HFFc6 (cell line): ENCODE measurements at regions not wholly inside any gene's neighbourhood (a gene's known extent, or its start where the extent isn't known, plus 50 kb on each side); places are given as distances from the start of the nearest gene placed in this dataset.
"Not testable (repeated sequence)": the region's sequence is repeated elsewhere in the genome, so short reads cannot be mapped to it uniquely, and the experiment has no call there.

ENCODE experiments used
- DNase-seq: peaks from one replicate; pipeline ENCODE4 v3.0.0-alpha.2; 2018
- H3K27ac Mint-ChIP-seq: 2 replicates; pipeline ENCODE4 v1.8.0; 2020; ENCODE audit warnings: mild to moderate bottlenecking, mixed read lengths
- H3K27me3 Mint-ChIP-seq: 2 replicates; pipeline ENCODE4 v1.8.0; 2021; ENCODE audit warnings: mild to moderate bottlenecking, moderate library complexity, mixed read lengths; ENCODE audit not compliant: insufficient read depth
- H3K36me3 Mint-ChIP-seq: 2 replicates; pipeline ENCODE4 v1.8.0; 2021; ENCODE audit warnings: low read depth, mixed read lengths
- H3K4me1 Mint-ChIP-seq: 2 replicates; pipeline ENCODE4 v1.8.0; 2020; ENCODE audit warnings: low read depth, mixed read lengths
- H3K4me3 Mint-ChIP-seq: 2 replicates; pipeline ENCODE4 v1.8.0; 2020; ENCODE audit warnings: mild to moderate bottlenecking, moderate library complexity, mixed read lengths
- H3K9me3 Mint-ChIP-seq: 2 replicates; pipeline ENCODE4 v1.8.0; 2020; ENCODE audit warnings: mild to moderate bottlenecking, mixed read lengths
- TF ChIP-seq, protein P1 (sequence below): fragments of 200-600 bp; sonication (generic); IDR thresholded peaks from 2 replicates; pipeline ENCODE4 v1.5.0; 2021; ENCODE audit warnings: antibody characterized with exemption, mild to moderate bottlenecking

DNA sequence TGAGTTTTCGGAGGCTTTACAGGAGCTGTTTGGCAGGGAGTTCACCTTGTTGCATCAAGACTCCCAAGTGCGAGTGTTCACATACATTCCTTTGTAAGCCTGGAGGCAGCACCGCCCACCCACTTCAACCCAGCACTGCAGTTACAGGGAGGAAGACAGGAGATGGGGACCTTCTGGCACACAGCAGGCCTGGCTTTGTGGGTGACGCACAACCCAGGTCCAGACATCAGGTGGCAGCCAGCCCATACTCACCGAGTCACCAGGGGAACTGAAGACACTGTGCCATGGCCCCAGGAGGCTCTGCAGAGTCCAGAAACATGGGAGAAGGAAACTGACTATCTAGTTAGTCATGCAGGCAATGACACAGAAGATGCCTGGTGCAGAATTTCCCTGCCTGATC lies 305.9 kb upstream of the RNF32 start:
- Mint-ChIP-seq H3K9me3 (peaks cover 45% of the 10 kb centered on the region), H3K27ac (no peak overlapping the region), H3K4me1 (no peaks in the 10 kb centered on the region), H3K27me3 (no peaks in the 10 kb centered on the region), H3K36me3 (peaks cover 17% of the 10 kb centered on the region), H3K4me3 (no peak overlapping the region)
- TF ChIP-seq, protein P1, sequence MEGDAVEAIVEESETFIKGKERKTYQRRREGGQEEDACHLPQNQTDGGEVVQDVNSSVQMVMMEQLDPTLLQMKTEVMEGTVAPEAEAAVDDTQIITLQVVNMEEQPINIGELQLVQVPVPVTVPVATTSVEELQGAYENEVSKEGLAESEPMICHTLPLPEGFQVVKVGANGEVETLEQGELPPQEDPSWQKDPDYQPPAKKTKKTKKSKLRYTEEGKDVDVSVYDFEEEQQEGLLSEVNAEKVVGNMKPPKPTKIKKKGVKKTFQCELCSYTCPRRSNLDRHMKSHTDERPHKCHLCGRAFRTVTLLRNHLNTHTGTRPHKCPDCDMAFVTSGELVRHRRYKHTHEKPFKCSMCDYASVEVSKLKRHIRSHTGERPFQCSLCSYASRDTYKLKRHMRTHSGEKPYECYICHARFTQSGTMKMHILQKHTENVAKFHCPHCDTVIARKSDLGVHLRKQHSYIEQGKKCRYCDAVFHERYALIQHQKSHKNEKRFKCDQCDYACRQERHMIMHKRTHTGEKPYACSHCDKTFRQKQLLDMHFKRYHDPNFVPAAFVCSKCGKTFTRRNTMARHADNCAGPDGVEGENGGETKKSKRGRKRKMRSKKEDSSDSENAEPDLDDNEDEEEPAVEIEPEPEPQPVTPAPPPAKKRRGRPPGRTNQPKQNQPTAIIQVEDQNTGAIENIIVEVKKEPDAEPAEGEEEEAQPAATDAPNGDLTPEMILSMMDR: no peak
- no peak for DNase-seq

DNA sequence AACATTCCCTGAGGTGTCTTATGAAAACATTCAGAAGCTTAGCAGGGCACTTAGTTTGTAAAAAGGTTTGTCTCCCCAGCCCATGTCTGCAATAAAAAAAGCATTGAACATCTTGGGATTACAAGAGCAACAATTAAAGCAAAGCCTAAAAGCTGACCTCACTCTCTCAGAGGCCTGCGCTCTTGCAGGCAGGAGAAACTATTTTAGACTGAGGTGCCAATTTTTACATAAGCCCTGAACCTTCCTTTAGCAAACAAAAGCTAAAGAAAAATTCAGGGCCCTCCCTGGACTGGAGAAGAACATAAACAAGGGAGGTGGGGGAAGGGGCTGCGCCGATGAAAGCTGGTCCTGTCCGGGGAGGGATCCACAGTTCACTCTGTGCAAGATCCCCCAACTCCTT lies 312.7 kb upstream of the RNF32 start:
- Mint-ChIP-seq H3K4me1 (no peaks in the 10 kb centered on the region), H3K4me3 (no peak overlapping the region), H3K36me3 (peaks cover 17% of the 10 kb centered on the region), H3K27me3 (no peaks in the 10 kb centered on the region), H3K27ac (no peak overlapping the region), H3K9me3 (peaks cover 69% of the 10 kb centered on the region)
- no peak for DNase-seq
- TF ChIP-seq, protein P1: no peak

- Mint-ChIP-seq H3K27me3 (no peaks in the 10 kb centered on the region), H3K36me3 (peaks cover 17% of the 10 kb centered on the region)
Observed at GRCh38 chr7:156327474-156327873, 313.1 kb upstream of the RNF32 start.

DNA sequence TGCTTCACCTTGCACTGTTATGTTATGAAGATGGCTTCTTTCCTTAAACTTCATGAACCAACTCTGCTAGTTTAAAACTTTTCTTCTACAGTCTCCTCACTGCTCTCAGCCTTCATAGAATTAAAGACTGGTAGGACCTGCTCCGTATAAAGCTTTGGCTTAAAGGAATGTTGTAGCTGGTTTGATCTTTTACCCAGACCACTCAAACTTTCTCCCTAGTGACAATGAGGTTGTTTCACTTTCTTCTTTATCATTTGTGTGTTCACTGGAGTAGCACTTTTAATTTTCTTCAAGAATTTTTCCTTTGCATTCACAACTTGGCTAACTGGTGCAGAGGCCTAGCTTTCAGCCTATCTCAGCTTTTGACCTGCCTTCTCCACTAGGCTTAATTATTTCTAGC lies 316.4 kb upstream of the RNF32 start:
- H3K4me1 Mint-ChIP-seq: no peaks in the 10 kb centered on the region
- no peaks in the 10 kb centered on the region; the same call in 1 of the 2 replicates for H3K27me3 Mint-ChIP-seq
- no peak for DNase-seq
- H3K4me3 Mint-ChIP-seq: no peak overlapping the region
- H3K36me3 Mint-ChIP-seq: no peaks in the 10 kb centered on the region
- no peak overlapping the region for H3K27ac Mint-ChIP-seq
- TF ChIP-seq, protein P1: no peak
- peaks cover 53% of the 10 kb centered on the region for H3K9me3 Mint-ChIP-seq

More at GRCh38 chr7:156327474-156327873, 313.1 kb upstream of the RNF32 start:
- H3K9me3 Mint-ChIP-seq: peaks cover 67% of the 10 kb centered on the region
- no peak for DNase-seq
- no peaks in the 10 kb centered on the region for H3K4me1 Mint-ChIP-seq
- H3K4me3 Mint-ChIP-seq: no peak overlapping the region
- H3K27ac Mint-ChIP-seq: no peak overlapping the region
- TF ChIP-seq, protein P1: no peak

- not testable (repeated sequence) for DNase-seq, H3K27ac Mint-ChIP-seq, H3K27me3 Mint-ChIP-seq, H3K36me3 Mint-ChIP-seq, H3K4me1 Mint-ChIP-seq, H3K4me3 Mint-ChIP-seq
- peaks cover 63% of the 10 kb centered on the region for H3K9me3 Mint-ChIP-seq
Observed at GRCh38 chr7:156321430-156321829, 319.1 kb upstream of the RNF32 start.

DNA sequence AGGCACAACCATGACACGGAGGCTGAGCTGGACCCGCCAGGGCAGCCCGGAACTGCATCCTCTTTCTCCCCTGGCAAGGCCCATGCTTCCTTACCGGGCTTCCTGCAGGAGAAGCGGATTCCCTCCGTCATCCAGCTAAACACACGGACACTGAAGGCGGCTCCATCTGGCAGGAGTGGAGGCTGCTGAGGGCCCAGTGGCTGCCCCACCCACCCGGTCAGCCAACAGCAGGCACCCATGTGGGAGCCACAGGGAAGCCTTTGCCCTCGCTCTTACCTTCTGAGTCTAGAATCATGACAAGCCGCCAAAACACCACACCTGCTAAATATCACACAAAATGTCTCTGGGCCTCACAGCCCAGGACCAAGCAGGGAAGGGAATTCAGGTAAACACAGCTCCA lies 321.6 kb upstream of the RNF32 start:
- no peak for DNase-seq
- Mint-ChIP-seq H3K4me1 (no peaks in the 10 kb centered on the region), H3K4me3 (no peak overlapping the region), H3K27me3 (no peaks in the 10 kb centered on the region; the same call in 1 of the 2 replicates), H3K9me3 (peaks cover 59% of the 10 kb centered on the region), H3K36me3 (peaks cover 8% of the 10 kb centered on the region), H3K27ac (no peak overlapping the region)
- TF ChIP-seq, protein P1: no peak
